IMR-90 (cell line): ENCODE measurements at regions not wholly inside any gene's neighbourhood (a gene's known extent, or its start where the extent isn't known, plus 50 kb on each side); places are given as distances from the start of the nearest gene placed in this dataset.

Source experiments
- CHD1 ChIP-seq: IDR thresholded peaks from 2 replicates; pipeline ENCODE4 v1.6.1; 2012; ENCODE audit warnings: low read depth, low read length, improper control_type of control experiment
- MAFK ChIP-seq: IDR thresholded peaks from 2 replicates; pipeline ENCODE4 v1.6.1; 2012; ENCODE audit warnings: low read depth, low read length, improper control_type of control experiment
- MAZ ChIP-seq: IDR thresholded peaks from 2 replicates; pipeline ENCODE4 v1.6.1; 2012; ENCODE audit warnings: low read depth, mild to moderate bottlenecking, low read length, improper control_type of control experiment, moderate library complexity, borderline replicate concordance
- MXI1 ChIP-seq: IDR thresholded peaks from 2 replicates; pipeline ENCODE4 v1.6.1; 2012; ENCODE audit warnings: low read depth, mild to moderate bottlenecking, low read length, moderate library complexity, borderline replicate concordance
- POLR2A ChIP-seq: IDR thresholded peaks from 2 replicates; pipeline ENCODE4 v1.6.1; 2012; ENCODE audit warnings: mild to moderate bottlenecking, low read depth, low read length
- RAD21 ChIP-seq: IDR thresholded peaks from 2 replicates; pipeline ENCODE4 v1.6.1; 2012; ENCODE audit warnings: low read length, improper control_type of control experiment
- TF ChIP-seq, protein P1 (sequence below): conservative IDR thresholded peaks from 2 replicates; pipeline ENCODE4 v1.5.1; 2012; ENCODE audit warnings: mild to moderate bottlenecking, low read depth, low read length, improper control_type of control experiment

DNA sequence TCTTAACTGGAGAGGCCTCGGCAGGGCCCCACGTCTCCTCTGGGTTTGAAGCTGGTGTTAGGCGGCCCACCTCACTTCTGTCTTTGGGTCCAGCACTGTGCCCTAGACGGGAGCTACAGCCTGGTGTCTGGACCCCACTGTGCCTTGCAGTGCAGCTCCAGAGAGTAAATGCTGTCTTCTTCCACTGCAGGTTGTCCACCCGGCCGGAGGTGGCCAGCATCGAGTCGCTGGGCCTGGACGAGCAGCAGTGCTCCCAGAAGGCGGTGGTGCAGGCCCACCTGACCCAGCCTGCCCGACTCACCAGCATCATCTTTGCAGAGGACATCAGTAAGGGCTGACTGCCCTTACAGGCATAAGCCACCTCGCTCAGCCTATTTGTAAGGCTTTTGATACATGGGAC, 53.1 kb upstream of the TAMM41 start:
- TF ChIP-seq, protein P1, sequence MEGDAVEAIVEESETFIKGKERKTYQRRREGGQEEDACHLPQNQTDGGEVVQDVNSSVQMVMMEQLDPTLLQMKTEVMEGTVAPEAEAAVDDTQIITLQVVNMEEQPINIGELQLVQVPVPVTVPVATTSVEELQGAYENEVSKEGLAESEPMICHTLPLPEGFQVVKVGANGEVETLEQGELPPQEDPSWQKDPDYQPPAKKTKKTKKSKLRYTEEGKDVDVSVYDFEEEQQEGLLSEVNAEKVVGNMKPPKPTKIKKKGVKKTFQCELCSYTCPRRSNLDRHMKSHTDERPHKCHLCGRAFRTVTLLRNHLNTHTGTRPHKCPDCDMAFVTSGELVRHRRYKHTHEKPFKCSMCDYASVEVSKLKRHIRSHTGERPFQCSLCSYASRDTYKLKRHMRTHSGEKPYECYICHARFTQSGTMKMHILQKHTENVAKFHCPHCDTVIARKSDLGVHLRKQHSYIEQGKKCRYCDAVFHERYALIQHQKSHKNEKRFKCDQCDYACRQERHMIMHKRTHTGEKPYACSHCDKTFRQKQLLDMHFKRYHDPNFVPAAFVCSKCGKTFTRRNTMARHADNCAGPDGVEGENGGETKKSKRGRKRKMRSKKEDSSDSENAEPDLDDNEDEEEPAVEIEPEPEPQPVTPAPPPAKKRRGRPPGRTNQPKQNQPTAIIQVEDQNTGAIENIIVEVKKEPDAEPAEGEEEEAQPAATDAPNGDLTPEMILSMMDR = no peak
- no peak for TF ChIP-seq POLR2A
- no peak for TF ChIP-seq MXI1
- no peak for TF ChIP-seq RAD21
- no peak for TF ChIP-seq CHD1
- TF ChIP-seq MAZ = no peak
- TF ChIP-seq MAFK = no peak
